Spinal cord (tissue), 9 donors: ENCODE measurements at regions not wholly inside any gene's neighbourhood (a gene's known extent, or its start where the extent isn't known, plus 50 kb on each side); places are given as distances from the start of the nearest gene placed in this dataset.
A peak's percentile ranks its signal among the peaks of the same experiment; 100 is the strongest.

Experiments
- DNase-seq, 6 donors: peaks; one replicate each; pipeline versions ENCODE4 v3.0.0 to v3.0.0-alpha.2; 2013 to 2015; ENCODE audit warnings: low spot score in 6 of 6, low read depth in 4 of 6
- H3K27ac ChIP-seq: one replicate; pipeline ENCODE4 v1.5.1; 2013; ENCODE audit warnings: low read depth, low read length, control low read depth
- H3K27me3 ChIP-seq: one replicate; pipeline ENCODE4 v1.6.1; 2013; ENCODE audit warnings: low read length; ENCODE audit not compliant: control insufficient read depth, insufficient read depth
- H3K36me3 ChIP-seq: one replicate; pipeline ENCODE4 v1.6.1; 2013; ENCODE audit warnings: low read length; ENCODE audit not compliant: control insufficient read depth, insufficient read depth
- H3K4me1 ChIP-seq: one replicate; pipeline ENCODE4 v1.6.1; 2013; ENCODE audit warnings: low read length; ENCODE audit not compliant: control insufficient read depth, insufficient read depth
- H3K4me3 ChIP-seq: one replicate; pipeline ENCODE4 v1.5.1; 2013; ENCODE audit warnings: low read depth, low read length, control low read depth
- H3K9me3 ChIP-seq: one replicate; pipeline ENCODE4 v1.6.1; 2013; ENCODE audit warnings: low read length; ENCODE audit not compliant: control insufficient read depth, insufficient read depth
- WGBS: methylation state at CpG from one replicate; pipeline ENCODE4 v1.1.5; 2013; ENCODE audit warnings: missing lambda C conversion rate; ENCODE audit not compliant: insufficient coverage; 5-methylcytosine and 5-hydroxymethylcytosine counted together
- donor health status: healthy.

- no peaks in the 10 kb centered on the region for H3K9me3 ChIP-seq
- no peak overlapping the region for H3K27ac ChIP-seq
- WGBS: no CpG with 5 or more reads among the region's 1 CpG
- no peaks in the 10 kb centered on the region for H3K27me3 ChIP-seq
- H3K4me1 ChIP-seq: peaks cover 4% of the 10 kb centered on the region
- H3K36me3 ChIP-seq: no peaks in the 10 kb centered on the region
- H3K4me3 ChIP-seq: no peak overlapping the region
- no peak for DNase-seq
Observed at GRCh38 chr5:146962801-146963355, 84.3 kb upstream of the PPP2R2B start.

DNA sequence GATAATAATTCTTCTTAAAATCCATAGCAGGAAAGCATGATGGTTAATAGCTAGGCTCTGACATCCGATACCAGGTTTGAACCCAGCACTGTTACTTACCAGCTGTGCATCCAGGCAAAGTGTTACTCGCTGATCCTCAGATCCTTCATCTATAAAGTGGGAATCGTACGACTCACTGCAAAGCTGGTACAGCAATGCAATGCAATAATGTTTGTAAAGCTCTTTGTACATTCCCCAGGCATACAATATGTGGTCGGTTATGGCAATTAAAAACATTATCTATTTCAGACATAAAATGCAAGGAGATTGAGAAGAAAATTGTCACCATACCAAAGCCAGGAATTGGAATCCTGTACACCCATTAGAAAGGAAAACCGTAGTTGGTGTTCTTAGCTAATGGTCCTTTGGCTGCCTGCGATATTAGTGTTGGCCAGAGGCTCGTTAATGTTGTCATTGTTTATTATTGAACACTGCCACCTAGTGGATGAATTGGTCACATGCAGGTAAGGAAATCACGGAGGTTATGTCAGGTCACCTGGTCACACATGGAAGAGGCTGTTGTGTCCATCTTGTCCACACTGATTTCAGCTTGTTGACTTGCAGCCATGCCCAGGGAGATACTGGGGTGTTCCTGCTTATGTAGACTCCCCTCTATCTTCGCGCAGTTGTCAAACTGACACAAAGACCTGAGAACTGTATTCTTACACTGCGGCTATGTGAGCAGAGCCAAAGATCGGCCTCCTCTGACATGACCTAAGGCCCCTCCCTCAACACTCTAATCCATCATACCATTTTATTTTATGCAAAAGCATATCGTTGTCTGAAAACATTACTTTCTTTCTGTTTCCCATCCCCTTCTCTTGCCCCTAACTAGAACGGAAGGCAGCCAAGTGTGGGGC lies 87.5 kb upstream of the PPP2R2B start:
- Histone ChIP-seq H3K9me3 (no peaks in the 10 kb centered on the region), H3K27me3 (no peaks in the 10 kb centered on the region), H3K4me1 (peaks cover 4% of the 10 kb centered on the region), H3K27ac (no peak overlapping the region), H3K4me3 (no peak overlapping the region), H3K36me3 (no peaks in the 10 kb centered on the region)
- DNase-seq: peak; percentile 72 to 96 (median 79)
- 36% methylated on average over 11 of the region's 15 CpGs for WGBS

GRCh38 chr5:146967646-146968045 lies 89.1 kb upstream of the PPP2R2B start:
- Histone ChIP-seq H3K4me1 (peaks cover 4% of the 10 kb centered on the region), H3K4me3 (no peak overlapping the region), H3K36me3 (no peaks in the 10 kb centered on the region), H3K9me3 (no peaks in the 10 kb centered on the region), H3K27ac (no peak overlapping the region), H3K27me3 (no peaks in the 10 kb centered on the region)
- DNase-seq: peak in 2 of 6 donors; percentile 13 to 67
- WGBS: 67% methylated on average over 1 of the region's 5 CpGs

GRCh38 chr5:146971401-146971800 lies 92.8 kb upstream of the PPP2R2B start:
- Histone ChIP-seq H3K27ac (no peak overlapping the region), H3K27me3 (no peaks in the 10 kb centered on the region), H3K36me3 (no peaks in the 10 kb centered on the region), H3K4me3 (no peak overlapping the region), H3K4me1 (peaks cover 4% of the 10 kb centered on the region), H3K9me3 (no peaks in the 10 kb centered on the region)
- DNase-seq: no peak
- WGBS: no CpG with 5 or more reads among the region's 2 CpGs

DNA sequence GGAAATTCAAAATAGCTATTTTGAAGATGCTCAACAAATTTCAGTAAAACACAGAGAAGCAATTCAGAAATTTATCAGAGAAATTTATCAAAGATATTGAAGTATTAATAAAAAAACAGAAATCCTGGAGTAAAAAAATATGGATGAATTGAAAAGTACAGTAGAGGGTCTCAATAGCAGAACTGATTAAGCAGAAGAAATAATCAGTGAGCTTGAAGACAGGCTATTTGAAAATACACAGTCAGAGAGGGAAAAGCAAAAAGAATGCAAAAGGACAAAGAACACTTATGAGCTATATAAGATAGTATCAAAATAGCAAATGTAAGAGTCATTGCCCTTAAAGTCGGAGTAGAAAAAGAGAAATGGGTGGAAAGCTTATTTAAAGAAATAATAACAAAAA lies 107.9 kb upstream of the PPP2R2B start:
- Histone ChIP-seq H3K9me3 (peaks cover 26% of the 10 kb centered on the region), H3K36me3 (no peaks in the 10 kb centered on the region), H3K4me3 (no peak overlapping the region), H3K27ac (no peak overlapping the region), H3K4me1 (no peaks in the 10 kb centered on the region), H3K27me3 (no peaks in the 10 kb centered on the region)
- DNase-seq: no peak
- no CpG with 5 or more reads among the region's 1 CpG for WGBS

GRCh38 chr5:146993876-146994530 lies 115.4 kb upstream of the PPP2R2B start:
- Histone ChIP-seq H3K27me3 (no peaks in the 10 kb centered on the region), H3K4me1 (no peaks in the 10 kb centered on the region), H3K36me3 (no peaks in the 10 kb centered on the region), H3K4me3 (no peak overlapping the region), H3K9me3 (peaks cover 12% of the 10 kb centered on the region), H3K27ac (no peak overlapping the region)
- peak in 2 of 6 donors; percentile 13 to 43 for DNase-seq
- WGBS: 94% methylated on average over 2 of the region's 4 CpGs

DNA sequence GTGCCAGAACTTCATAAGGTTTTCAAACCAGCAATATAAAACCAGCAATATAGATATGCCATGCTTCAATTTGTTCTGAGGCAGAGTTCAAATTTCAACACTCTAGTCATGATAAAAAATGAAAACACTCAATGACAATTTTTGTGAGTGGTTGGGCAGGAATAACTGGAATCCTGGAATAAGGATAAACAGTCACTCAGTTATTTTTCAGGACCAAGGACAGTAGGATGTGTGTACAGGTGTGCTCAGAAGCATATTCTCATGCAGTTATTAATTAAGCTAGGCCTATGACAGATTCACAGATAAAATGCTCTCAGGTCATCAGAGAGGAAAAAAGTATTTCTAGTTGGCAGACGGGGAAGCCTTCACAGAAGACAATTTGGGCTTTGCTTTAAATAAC lies 117.3 kb upstream of the PPP2R2B start:
- Histone ChIP-seq H3K4me1 (no peaks in the 10 kb centered on the region), H3K27ac (no peak overlapping the region), H3K9me3 (peaks cover 3% of the 10 kb centered on the region), H3K27me3 (no peaks in the 10 kb centered on the region), H3K36me3 (no peaks in the 10 kb centered on the region), H3K4me3 (no peak overlapping the region)
- DNase-seq: no peak
- 95% methylated on average over 1 of the region's 1 CpG for WGBS

DNA sequence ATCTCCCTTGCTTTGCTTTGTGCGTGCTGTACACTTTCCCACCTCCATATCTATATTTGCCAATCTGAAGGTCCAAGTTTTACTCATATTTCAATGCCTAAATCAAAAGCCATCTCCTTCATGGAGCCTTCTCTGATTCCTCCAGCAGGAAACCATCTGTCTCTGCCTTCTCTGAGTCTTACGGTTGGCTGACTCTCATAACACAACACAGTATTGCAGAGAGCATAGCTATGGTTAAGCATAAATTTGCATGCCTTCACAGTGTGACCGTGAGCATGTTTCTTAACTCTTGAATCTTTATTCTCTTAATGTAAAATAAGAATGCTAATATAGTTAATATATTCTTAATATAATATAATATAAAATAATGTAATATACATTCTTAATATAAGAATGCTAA lies 136.8 kb upstream of the PPP2R2B start:
- no peaks in the 10 kb centered on the region for H3K9me3 ChIP-seq
- no peaks in the 10 kb centered on the region for H3K27me3 ChIP-seq
- no peaks in the 10 kb centered on the region for H3K4me1 ChIP-seq
- H3K36me3 ChIP-seq: no peaks in the 10 kb centered on the region
- 100% methylated on average over 1 of the region's 3 CpGs for WGBS
- DNase-seq: no peak
- H3K27ac ChIP-seq: no peak overlapping the region
- no peak overlapping the region for H3K4me3 ChIP-seq

DNA sequence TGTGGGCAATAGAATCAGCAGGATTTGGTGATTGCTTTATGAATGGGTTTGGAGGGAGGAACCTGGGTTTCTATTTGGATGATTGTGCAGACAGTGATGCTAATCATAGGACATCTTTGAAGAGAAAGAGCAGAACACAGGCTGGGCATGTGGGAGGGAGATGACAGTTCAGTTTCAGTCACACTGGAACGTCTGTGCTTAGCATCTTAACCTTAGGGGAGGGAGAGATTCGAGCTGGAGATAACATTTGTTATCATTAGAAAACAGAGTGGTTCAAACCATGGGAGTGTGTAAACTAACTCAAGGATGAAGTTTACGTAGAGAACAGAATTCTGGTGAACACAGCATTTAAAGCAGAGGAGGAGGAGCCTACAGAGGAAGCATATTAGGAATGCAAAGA lies 138.6 kb upstream of the PPP2R2B start:
- no peak overlapping the region for H3K4me3 ChIP-seq
- no peaks in the 10 kb centered on the region for H3K9me3 ChIP-seq
- no peaks in the 10 kb centered on the region for H3K27me3 ChIP-seq
- no peak overlapping the region for H3K27ac ChIP-seq
- H3K36me3 ChIP-seq: no peaks in the 10 kb centered on the region
- 47% methylated on average over 2 of the region's 3 CpGs for WGBS
- DNase-seq: no peak
- no peaks in the 10 kb centered on the region for H3K4me1 ChIP-seq
